ENCODE measurements at regions not wholly inside any gene's neighbourhood (a gene's known extent, or its start where the extent isn't known, plus 50 kb on each side); places are given as distances from the start of the nearest gene placed in this dataset.
A peak's percentile ranks its signal among the peaks of the same experiment; 100 is the strongest.

DNA sequence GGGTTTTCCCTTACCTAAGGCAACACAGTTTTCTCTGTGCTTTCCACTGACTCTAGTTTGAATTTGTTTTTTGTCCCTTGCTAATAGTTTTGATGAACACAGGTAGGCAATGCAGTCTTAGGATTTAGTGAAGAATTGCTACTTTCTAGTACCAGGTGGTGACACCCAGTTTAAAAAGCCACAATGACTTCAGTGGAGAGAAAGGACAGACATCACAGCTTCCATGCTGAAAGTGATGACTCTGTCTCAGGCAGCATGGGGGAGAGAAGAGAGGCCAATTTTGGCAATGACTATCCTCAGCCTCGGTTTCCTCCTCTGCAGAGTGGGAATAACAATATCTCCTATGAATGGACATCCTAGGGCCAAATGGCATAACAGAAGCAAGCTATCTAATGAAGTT, 118.8 kb downstream of the AXIN2 start:
- DNase-seq, result no peak

DNA sequence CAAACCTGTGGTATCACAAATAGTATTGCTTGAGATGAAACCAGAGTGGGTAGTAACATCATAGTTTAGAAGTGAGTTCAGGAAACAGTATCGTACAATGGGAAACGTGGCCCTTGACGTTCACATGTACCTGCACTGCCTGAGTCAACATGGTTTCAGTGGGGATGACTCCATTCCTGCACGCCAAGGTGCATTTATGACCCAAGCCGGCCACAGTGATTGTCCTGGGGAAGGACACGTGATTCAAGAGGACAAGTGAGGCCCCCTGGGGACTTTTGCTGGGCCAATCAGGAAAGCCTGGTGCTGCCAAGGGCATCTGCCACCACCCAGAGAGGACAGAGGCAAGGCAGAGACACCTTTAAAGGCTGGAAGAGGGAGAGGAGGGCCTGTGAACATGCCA, 119.2 kb downstream of the AXIN2 start:
- no peak for DNase-seq

DNA sequence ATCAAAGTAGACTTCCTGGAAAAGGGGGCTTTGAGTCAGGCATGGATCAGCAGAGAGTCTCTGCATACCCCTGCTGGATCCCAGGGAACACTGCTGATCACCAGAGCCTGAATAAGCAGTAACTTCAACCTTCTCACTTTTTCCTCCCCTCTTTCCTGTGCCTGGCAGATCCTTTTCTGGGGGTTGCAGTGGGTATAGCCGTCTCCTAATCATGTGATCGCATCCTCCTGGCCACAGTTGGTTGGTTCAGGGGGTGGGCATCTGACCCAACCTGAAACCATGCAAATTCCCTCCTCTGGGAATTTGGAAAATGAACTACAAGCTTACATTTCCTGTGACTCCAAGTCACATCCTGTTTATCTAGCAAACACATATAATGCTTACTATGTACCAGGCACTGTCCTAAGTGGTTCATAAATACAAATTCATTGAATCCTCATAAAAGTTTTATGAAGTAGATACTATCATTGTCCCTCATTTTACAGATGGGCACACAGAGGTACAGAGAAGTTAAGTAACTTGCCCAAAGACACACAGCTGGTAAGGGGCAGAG, 120.3 kb downstream of the AXIN2 start:
- DNase-seq, result no peak

- no peak for DNase-seq
Observed at GRCh38 chr17:65438708-65439294, 122.6 kb downstream of the AXIN2 start.

- no peak for DNase-seq
Observed at GRCh38 chr17:65438173-65438572, 123.3 kb downstream of the AXIN2 start.

- DNase-seq, result no peak
Observed at GRCh38 chr17:65436871-65437270, 124.6 kb downstream of the AXIN2 start.

- DNase-seq, result no peak
Observed at GRCh38 chr17:65434878-65435277, 126.6 kb downstream of the AXIN2 start.

- no peak for DNase-seq
Observed at GRCh38 chr17:65434251-65434650, 127.2 kb downstream of the AXIN2 start.

- peak; percentile 2 for DNase-seq
Observed at GRCh38 chr17:65433592-65433991, 127.9 kb downstream of the AXIN2 start.

DNA sequence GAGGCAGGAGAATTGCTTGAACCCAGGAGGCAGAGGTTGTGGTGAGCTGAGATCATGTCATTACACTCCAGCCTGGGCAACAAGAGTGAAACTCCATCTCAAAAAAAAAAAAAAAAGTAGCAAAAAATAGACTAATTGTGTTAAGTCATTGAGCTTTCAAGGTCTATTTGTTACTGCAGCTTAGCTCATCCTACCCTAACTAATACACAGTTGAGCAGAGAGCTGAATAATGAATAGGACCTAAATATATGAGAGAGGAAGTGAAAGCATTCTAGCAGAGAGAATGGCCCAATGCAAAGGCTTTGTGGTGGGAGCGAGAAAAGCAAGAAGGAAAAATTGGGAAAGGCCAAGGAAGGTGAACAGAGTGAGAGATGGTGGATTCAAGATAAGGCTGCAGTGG, 128.3 kb downstream of the AXIN2 start:
- no peak for DNase-seq

GRCh38 chr17:65431116-65431515, 130.3 kb downstream of the AXIN2 start:
- DNase-seq, result no peak

- no peak for DNase-seq
Observed at GRCh38 chr17:65430209-65430833, 131.1 kb downstream of the AXIN2 start.

GRCh38 chr17:65423346-65424140, 137.9 kb downstream of the AXIN2 start:
- no peak for DNase-seq

DNA sequence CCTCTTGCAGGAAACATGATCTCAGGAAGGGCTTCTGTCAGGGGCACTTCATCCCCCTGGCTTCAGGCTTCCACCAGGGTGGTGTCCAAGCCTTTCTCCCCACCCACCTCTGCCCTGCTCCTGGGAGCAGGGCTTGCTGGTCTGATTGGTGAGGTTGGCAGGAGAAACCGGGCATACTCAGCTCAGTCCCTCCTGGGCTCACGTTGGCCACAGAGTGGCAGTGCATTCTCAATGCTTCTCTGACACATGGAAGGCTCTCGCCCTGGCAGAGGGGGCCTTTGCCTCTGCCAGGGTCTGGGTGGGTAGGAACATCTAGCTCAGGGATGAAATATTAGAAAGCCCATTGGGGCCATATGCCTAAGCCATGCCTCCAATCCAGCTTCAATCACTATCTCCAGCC, 142.8 kb downstream of the AXIN2 start:
- DNase-seq, result no peak

DNA sequence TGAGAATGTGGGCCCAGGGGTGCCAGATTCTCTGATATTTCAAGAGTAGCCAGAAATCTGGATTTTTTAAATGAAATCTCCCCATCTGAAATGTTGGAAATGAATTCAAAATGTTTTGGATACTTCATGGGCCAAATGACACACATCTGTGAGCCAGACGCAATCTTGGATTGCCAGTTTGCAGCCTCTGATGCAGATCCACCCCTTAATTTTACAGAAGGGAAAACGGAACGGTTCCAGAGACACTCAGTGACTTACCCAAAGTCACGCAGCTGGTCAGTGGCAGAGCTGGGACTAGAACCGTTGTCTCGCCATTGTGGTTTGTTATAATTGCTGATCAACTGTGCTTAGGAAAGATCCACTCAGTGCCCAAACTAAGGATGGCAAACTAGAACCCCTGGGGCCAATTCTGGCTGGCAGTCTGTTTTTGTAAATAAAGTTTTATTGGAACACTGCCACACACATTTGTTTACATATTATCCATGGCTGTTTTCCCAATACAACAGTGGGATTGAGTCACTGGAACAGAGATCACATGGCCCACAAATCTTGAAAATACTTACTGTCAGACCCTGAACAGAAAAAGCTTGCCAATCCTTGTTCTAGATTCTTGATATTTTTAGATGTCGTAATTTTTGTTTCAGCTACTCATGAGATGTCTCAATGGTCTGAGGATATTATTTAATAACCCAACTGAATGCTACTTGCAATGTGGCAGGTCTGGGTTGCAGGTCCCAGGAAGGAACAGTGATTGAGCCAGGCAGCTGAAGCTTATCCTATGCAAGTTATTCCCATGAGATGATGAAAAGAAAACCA, 143.8 kb downstream of the AXIN2 start:
- no peak for DNase-seq

- DNase-seq, result no peak
Observed at GRCh38 chr17:65415991-65416390, 145.5 kb downstream of the AXIN2 start.

DNA sequence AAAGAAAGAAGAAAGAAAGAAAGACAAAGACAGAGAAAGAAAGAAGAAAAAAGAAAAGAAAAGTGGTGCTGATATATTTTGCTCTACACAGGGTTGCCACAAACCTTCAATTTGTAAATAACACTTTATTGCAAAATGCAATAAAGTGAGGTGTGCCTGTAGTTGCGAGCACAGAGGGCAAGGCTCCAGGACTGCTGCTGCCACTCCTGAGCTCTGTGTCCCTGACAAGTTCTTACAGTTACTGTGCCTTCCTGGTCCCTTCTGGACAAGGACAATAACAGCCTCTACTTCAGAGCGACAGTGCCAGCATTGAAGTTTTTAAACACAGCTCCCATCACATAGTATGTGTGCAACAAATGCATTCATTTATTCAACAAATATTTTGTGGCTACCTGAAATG, 148.1 kb downstream of the AXIN2 start:
- DNase-seq, result no peak

GRCh38 chr17:65409381-65409780, 152.1 kb downstream of the AXIN2 start:
- DNase-seq, result no peak

DNA sequence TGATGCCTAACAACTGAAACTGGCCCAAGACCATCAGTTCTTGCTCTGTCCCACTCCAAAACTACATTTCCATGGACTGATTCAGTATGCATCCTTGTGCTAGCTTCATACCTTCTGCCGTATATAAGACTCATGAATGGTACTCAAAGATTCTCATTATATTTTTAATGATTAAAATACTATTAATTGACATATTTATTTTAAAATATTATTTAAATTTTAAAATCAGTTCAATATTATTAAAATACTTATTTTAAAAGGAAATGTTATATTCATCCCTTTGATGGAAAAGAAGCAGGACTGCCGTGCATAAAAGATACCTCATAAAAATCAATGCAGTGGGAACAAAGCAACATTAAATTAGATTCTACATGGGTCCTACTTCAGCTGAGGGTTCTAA, 153.4 kb downstream of the AXIN2 start:
- DNase-seq, result no peak

- no peak for DNase-seq
Observed at GRCh38 chr17:65407017-65407416, 154.4 kb downstream of the AXIN2 start.

- no peak for DNase-seq
Observed at GRCh38 chr17:65406552-65406951, 154.9 kb downstream of the AXIN2 start.

DNA sequence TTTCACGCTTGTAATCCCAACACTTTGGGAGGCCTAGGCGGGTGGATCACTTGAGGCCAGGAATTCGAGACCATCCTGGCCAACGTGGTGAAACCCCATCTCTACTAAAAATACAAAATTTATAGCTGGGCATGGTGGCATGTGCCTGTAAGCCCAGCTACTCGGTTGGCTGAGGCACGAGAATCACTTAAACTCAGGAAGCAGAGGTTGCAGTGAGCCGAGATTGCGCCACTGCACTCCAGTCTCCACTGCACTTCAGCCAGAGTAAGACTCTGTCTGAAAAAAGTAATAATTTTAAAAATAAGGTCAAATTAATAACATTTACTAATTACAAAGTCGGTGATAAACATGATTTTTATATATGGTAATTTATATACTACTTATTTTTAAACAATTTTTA, 155.9 kb downstream of the AXIN2 start:
- no peak for DNase-seq

DNA sequence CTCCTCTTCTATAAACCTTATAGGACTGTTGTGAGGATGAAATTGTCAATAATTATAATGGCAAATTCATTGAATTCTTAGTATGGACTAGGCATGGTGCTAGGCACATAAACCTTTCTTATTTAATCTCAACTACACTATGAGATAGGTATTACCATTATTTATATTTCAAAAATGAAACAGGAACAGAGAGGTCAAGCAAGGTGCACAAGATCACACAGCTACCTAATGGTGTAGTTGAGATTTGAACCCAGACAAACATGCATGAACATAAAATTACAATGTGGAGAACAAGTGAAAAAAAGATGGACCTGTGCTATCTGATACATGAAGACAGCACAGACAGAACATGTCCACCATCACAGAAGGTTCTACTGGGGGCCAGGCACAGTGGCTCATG, 156.7 kb downstream of the AXIN2 start:
- no peak for DNase-seq

All from hematopoietic multipotent progenitor cell treated with erythropoietin and hydrocortisone succinate and interleukin-3 and kit ligand, for 6 days (in vitro differentiated cells).